Left ventricle myocardium inferior (tissue), 1 donor: ENCODE measurements at regions not wholly inside any gene's neighbourhood (a gene's known extent, or its start where the extent isn't known, plus 50 kb on each side); places are given as distances from the start of the nearest gene placed in this dataset.

Experiments used
- DNase-seq: peaks from one replicate; pipeline ENCODE4 v3.0.0-alpha.2; 2020
- H3K27ac ChIP-seq: fragments of 200-600 bp; replicated peaks from 2 replicates; pipeline ENCODE4 v1.8.0; 2021
- H3K27me3 ChIP-seq: fragments of 200-600 bp; 2 replicates; pipeline ENCODE4 v1.8.0; 2021; ENCODE audit warnings: low read depth
- H3K36me3 ChIP-seq: fragments of 200-600 bp; 2 replicates; pipeline ENCODE4 v1.8.0; 2021
- H3K4me1 ChIP-seq: fragments of 200-600 bp; 2 replicates; pipeline ENCODE4 v1.8.0; 2021
- H3K4me3 ChIP-seq: fragments of 200-600 bp; 2 replicates; pipeline ENCODE4 v1.8.0; 2021; ENCODE audit warnings: mild to moderate bottlenecking, moderate library complexity
- H3K9me3 ChIP-seq: fragments of 200-600 bp; replicated peaks from 2 replicates; pipeline ENCODE4 v1.8.0; 2021
- CTCF ChIP-seq: fragments of 200-600 bp; IDR thresholded peaks from 2 replicates; pipeline ENCODE4 v1.8.0; 2021; ENCODE audit warnings: antibody characterized with exemption, mild to moderate bottlenecking, borderline replicate concordance
- intact Hi-C: fragments of 100-400 bp; cut with micrococcal nuclease; formaldehyde crosslinking; loops from one replicate; pipeline ENCODE4 v1.11.0; 2022
- donor health status: DM: no; HTN: yes; CAD: no; lungs with severe emphysema.

- Histone ChIP-seq H3K9me3 (peaks cover 22% of the 10 kb centered on the region), H3K4me3 (no peak overlapping the region), H3K27ac (no peak overlapping the region), H3K4me1 (no peaks in the 10 kb centered on the region), H3K27me3 (peaks cover 28% of the 10 kb centered on the region), H3K36me3 (no peaks in the 10 kb centered on the region)
- no peak for DNase-seq
- TF ChIP-seq CTCF = no peak
- intact Hi-C loops = no loop called here
Observed at GRCh38 chr6:169020821-169021220, 232.8 kb downstream of the THBS2 start.

- no peak overlapping the region for H3K27ac ChIP-seq
Observed at GRCh38 chr6:169019727-169020491, 233.7 kb downstream of the THBS2 start.

GRCh38 chr6:169019111-169019510 is 234.5 kb downstream of the THBS2 start:
- intact Hi-C loops = no loop called here
- no peak overlapping the region for H3K27ac ChIP-seq
- no peak overlapping the region for H3K4me3 ChIP-seq

More at GRCh38 chr6:169019727-169020491, 233.7 kb downstream of the THBS2 start:
- intact Hi-C loops = no loop called here
- TF ChIP-seq CTCF = no peak
- no peaks in the 10 kb centered on the region for H3K4me1 ChIP-seq
- H3K9me3 ChIP-seq = peaks cover 22% of the 10 kb centered on the region
- H3K27me3 ChIP-seq = peaks cover 28% of the 10 kb centered on the region
- no peaks in the 10 kb centered on the region for H3K36me3 ChIP-seq
- DNase-seq = no peak
- H3K4me3 ChIP-seq = no peak overlapping the region

GRCh38 chr6:169016758-169017157 is 236.9 kb downstream of the THBS2 start:
- no peaks in the 10 kb centered on the region for H3K4me1 ChIP-seq
- intact Hi-C loops = no loop called here
- no peak for DNase-seq

More at GRCh38 chr6:169019111-169019510, 234.5 kb downstream of the THBS2 start:
- peaks cover 22% of the 10 kb centered on the region for H3K9me3 ChIP-seq
- DNase-seq = no peak
- H3K4me1 ChIP-seq = no peaks in the 10 kb centered on the region
- TF ChIP-seq CTCF = no peak
- peaks cover 28% of the 10 kb centered on the region for H3K27me3 ChIP-seq
- no peaks in the 10 kb centered on the region for H3K36me3 ChIP-seq

More at GRCh38 chr6:169016758-169017157, 236.9 kb downstream of the THBS2 start:
- H3K27ac ChIP-seq = no peak overlapping the region
- H3K27me3 ChIP-seq = peaks cover 28% of the 10 kb centered on the region
- no peak for TF ChIP-seq CTCF
- H3K4me3 ChIP-seq = no peak overlapping the region
- H3K9me3 ChIP-seq = peaks cover 22% of the 10 kb centered on the region
- H3K36me3 ChIP-seq = no peaks in the 10 kb centered on the region
